PFSK-1 (cell line): ENCODE measurements at regions not wholly inside any gene's neighbourhood (a gene's known extent, or its start where the extent isn't known, plus 50 kb on each side); places are given as distances from the start of the nearest gene placed in this dataset.

ENCODE experiments used
- POLR2AphosphoS5 ChIP-seq: IDR thresholded peaks from 2 replicates; pipeline ENCODE4 v1.6.1; 2012; ENCODE audit warnings: low read depth, mild to moderate bottlenecking, control low read depth, low read length, moderate library complexity
- TAF1 ChIP-seq: IDR thresholded peaks from 2 replicates; pipeline ENCODE4 v1.6.1; 2012; ENCODE audit warnings: low read length, control low read depth, borderline replicate concordance; ENCODE audit not compliant: insufficient read depth
- TF ChIP-seq, protein P1 (sequence below), 2 experiments: IDR thresholded peaks; 2 replicates each; pipeline versions ENCODE4 v1.6.1 to v1.8.0; 2011 to 2012; ENCODE audit warnings: low read depth in 2 of 2, low read length in 2 of 2, control low read depth in 1 of 2, inconsistent platforms in 1 of 2, mild to moderate bottlenecking in 1 of 2, moderate library complexity in 1 of 2; ENCODE audit not compliant: insufficient read depth in 1 of 2

DNA sequence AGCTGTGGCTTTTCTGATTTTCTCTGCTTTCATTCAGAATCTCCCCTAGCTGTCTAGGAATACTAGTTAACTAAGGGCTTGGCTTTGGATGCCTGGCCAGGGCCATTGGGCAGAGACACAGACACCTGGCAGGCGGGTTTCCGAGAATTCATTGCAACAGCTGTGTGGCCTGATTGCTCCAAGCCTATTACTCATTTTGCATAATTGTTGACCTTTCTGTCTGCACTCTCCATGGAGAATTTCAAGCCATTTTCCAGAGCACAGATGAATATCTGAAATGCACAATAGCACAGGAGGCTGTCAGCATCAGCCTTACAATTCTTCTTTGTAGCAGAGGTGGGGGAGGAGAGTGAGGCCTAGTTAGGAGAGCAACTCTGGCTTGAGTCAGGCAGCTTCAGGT is 310.5 kb downstream of the DMAC1 start:
- TF ChIP-seq POLR2AphosphoS5 (no peak), TAF1 (no peak)
- TF ChIP-seq, protein P1, sequence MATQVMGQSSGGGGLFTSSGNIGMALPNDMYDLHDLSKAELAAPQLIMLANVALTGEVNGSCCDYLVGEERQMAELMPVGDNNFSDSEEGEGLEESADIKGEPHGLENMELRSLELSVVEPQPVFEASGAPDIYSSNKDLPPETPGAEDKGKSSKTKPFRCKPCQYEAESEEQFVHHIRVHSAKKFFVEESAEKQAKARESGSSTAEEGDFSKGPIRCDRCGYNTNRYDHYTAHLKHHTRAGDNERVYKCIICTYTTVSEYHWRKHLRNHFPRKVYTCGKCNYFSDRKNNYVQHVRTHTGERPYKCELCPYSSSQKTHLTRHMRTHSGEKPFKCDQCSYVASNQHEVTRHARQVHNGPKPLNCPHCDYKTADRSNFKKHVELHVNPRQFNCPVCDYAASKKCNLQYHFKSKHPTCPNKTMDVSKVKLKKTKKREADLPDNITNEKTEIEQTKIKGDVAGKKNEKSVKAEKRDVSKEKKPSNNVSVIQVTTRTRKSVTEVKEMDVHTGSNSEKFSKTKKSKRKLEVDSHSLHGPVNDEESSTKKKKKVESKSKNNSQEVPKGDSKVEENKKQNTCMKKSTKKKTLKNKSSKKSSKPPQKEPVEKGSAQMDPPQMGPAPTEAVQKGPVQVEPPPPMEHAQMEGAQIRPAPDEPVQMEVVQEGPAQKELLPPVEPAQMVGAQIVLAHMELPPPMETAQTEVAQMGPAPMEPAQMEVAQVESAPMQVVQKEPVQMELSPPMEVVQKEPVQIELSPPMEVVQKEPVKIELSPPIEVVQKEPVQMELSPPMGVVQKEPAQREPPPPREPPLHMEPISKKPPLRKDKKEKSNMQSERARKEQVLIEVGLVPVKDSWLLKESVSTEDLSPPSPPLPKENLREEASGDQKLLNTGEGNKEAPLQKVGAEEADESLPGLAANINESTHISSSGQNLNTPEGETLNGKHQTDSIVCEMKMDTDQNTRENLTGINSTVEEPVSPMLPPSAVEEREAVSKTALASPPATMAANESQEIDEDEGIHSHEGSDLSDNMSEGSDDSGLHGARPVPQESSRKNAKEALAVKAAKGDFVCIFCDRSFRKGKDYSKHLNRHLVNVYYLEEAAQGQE (IDR thresholded peaks at IDR 0.05; ENCODE audit: insufficient read depth in 1 of 2, low read depth in 2 of 2, low read length in 2 of 2), result no peak
